PC-9 (cell line): ENCODE measurements at regions not wholly inside any gene's neighbourhood (a gene's known extent, or its start where the extent isn't known, plus 50 kb on each side); places are given as distances from the start of the nearest gene placed in this dataset.

ENCODE experiments used
- BruUV-seq: library from RNA; stranded (reverse); fragments of 400-500 nt; replicated peaks from 2 replicates; lab custom pipeline; 2021; lab: Mats Ljungman, UMichigan
- CTCF ChIA-PET: fragments of 300-600 bp; sonication (Branson Sonifier 250); formaldehyde crosslinking; loops from one replicate; lab custom pipeline; 2022; ENCODE audit warnings: antibody characterized with exemption; lab: Charles Lee
- POLR2A ChIA-PET: fragments of 300-600 bp; sonication (Branson Sonifier 250); formaldehyde crosslinking; loops from one replicate; lab custom pipeline; 2022; ENCODE audit warnings: antibody characterized with exemption; ENCODE audit not compliant: unreplicated experiment; lab: Charles Lee
- DNase-seq, 2 experiments: peaks; one replicate each; pipeline versions ENCODE4 v3.0.0 to v3.0.0-alpha.2; 2015 to 2022; ENCODE audit warnings: mixed read lengths in 1 of 2
- H2AFZ ChIP-seq: fragments of 200-600 bp; sonication (generic); 2 replicates; pipeline ENCODE4 v1.8.1; 2017; ENCODE audit warnings: antibody characterized with exemption
- H3F3A ChIP-seq: fragments of 200-600 bp; sonication (generic); 2 replicates; pipeline ENCODE4 v1.8.1; 2017; ENCODE audit warnings: antibody characterized with exemption, mild to moderate bottlenecking, low read depth; ENCODE audit not compliant: insufficient read depth
- H3K27ac ChIP-seq: fragments of 200-600 bp; sonication (generic); 2 replicates; pipeline ENCODE4 v1.6.1; 2016; ENCODE audit warnings: mixed run types
- H3K27me3 ChIP-seq: fragments of 200-600 bp; sonication (generic); 2 replicates; pipeline ENCODE4 v1.6.1; 2016; ENCODE audit warnings: low read depth, mixed run types; ENCODE audit not compliant: insufficient read depth
- H3K36me3 ChIP-seq: fragments of 200-600 bp; sonication (generic); 2 replicates; pipeline ENCODE4 v1.6.1; 2016; ENCODE audit warnings: low read depth, mixed run types
- H3K4me1 ChIP-seq: fragments of 200-600 bp; sonication (generic); replicated peaks from 2 replicates; pipeline ENCODE4 v1.6.1; 2016; ENCODE audit warnings: mixed run types; ENCODE audit not compliant: insufficient read depth
- H3K4me2 ChIP-seq: fragments of 200-600 bp; sonication (generic); 2 replicates; pipeline ENCODE4 v1.6.1; 2017; ENCODE audit warnings: mixed run types
- H3K4me3 ChIP-seq: fragments of 200-600 bp; sonication (generic); 2 replicates; pipeline ENCODE4 v1.6.1; 2016; ENCODE audit warnings: mixed run types
- H3K79me2 ChIP-seq: fragments of 200-600 bp; sonication (generic); 2 replicates; pipeline ENCODE4 v1.6.1; 2017; ENCODE audit warnings: low read depth, mixed run types
- H3K9me2 ChIP-seq: fragments of 200-600 bp; sonication (generic); 2 replicates; pipeline ENCODE4 v1.8.1; 2017; ENCODE audit warnings: mild to moderate bottlenecking; ENCODE audit not compliant: insufficient read depth
- H3K9me3 ChIP-seq: fragments of 200-600 bp; sonication (generic); 2 replicates; pipeline ENCODE4 v1.8.1; 2016; ENCODE audit warnings: low read depth; ENCODE audit not compliant: insufficient read depth
- H4K20me1 ChIP-seq: fragments of 200-600 bp; sonication (generic); 2 replicates; pipeline ENCODE4 v1.8.1; 2017; ENCODE audit not compliant: insufficient read depth
- CTCF ChIP-seq: fragments of 200-600 bp; sonication (generic); conservative IDR thresholded peaks from 2 replicates; pipeline ENCODE4 v1.6.1; 2017; ENCODE audit warnings: mixed run types, antibody characterized with exemption, mild to moderate bottlenecking, moderate library complexity
- EZH2 ChIP-seq: fragments of 200-600 bp; sonication (generic); IDR thresholded peaks from 2 replicates; pipeline ENCODE4 v1.8.0; 2017; ENCODE audit warnings: antibody characterized with exemption, low read depth
- intact Hi-C: fragments of 100-400 bp; cut with micrococcal nuclease; formaldehyde crosslinking; loops from one replicate; pipeline ENCODE4 v1.10.0; 2022; ENCODE audit not compliant: unreplicated experiment

DNA sequence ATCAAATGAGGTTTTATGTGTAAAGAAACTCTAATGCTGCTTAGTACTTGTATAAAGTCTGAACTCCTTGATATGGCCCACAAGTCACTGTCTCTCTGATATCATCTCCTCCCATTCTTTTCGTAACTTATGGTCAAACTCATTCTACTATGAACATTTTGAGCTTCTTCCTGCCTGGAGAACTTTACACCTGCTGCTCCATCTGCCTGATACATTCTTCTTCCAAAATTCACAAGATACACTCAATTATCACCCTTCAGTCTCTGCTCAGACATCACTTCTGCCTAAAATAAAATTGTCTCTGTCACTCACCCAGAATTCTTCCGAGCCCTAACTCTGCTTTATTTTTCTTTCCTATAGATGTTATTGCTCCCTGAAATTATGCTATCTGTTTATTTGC lies 192.8 kb upstream of the LYPLAL1 start:
- H3K27ac ChIP-seq: no peak overlapping the region
- TF ChIP-seq CTCF (no peak), EZH2 (no peak)
- no peaks in the 10 kb centered on the region for H3K36me3 ChIP-seq
- no peaks in the 10 kb centered on the region for H4K20me1 ChIP-seq
- no peak overlapping the region for H3K4me3 ChIP-seq
- no peaks in the 10 kb centered on the region for H3K27me3 ChIP-seq
- H2AFZ ChIP-seq: 0 out of 2 replicates have a peak overlapping the region, but pooled peaks have one; percentile 17
- POLR2A ChIA-PET: no interaction called here
- no peak overlapping the region for H3K4me2 ChIP-seq
- no TSS peak for BruUV-seq
- no peaks in the 10 kb centered on the region for H3K9me3 ChIP-seq
- no peaks in the 10 kb centered on the region for H3K79me2 ChIP-seq
- intact Hi-C loops: no loop called here
- no peaks in the 10 kb centered on the region for H3K9me2 ChIP-seq
- CTCF ChIA-PET: no interaction called here
- H3F3A ChIP-seq: no peaks in the 10 kb centered on the region
- H3K4me1 ChIP-seq: 0 out of 2 replicates have a peak, but pooled peaks cover 7% of the 10 kb centered on the region
- DNase-seq: no peak

DNA sequence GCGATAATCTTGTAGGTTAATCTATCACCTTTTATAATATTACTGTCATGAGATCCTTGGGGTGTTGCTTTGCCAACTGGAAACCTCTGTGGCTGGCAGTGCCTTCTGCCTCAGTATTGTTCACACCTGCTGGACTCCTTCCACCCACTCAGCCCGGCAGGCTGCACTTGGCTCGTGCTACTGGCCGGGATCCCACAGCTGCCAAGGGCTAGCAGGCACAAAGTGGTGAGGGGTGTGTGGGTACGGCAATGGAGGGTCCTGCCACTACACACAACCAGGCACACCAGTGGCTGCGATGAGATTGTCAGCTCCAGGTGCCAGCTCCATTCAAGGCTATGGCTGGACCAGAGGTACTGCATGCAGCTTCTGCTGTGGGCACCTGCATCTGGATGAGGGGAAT lies 191.2 kb upstream of the LYPLAL1 start:
- H3K9me2 ChIP-seq: no peaks in the 10 kb centered on the region
- ChIA-PET CTCF (no interaction called here), POLR2A (no interaction called here)
- no TSS peak for BruUV-seq
- no peak overlapping the region for H2AFZ ChIP-seq
- no peaks in the 10 kb centered on the region for H4K20me1 ChIP-seq
- H3K4me3 ChIP-seq: no peak overlapping the region
- H3K4me2 ChIP-seq: no peak overlapping the region
- no peak for DNase-seq
- intact Hi-C loops: no loop called here
- H3K36me3 ChIP-seq: no peaks in the 10 kb centered on the region
- no peaks in the 10 kb centered on the region; the same call in 1 of the 2 replicates for H3K9me3 ChIP-seq
- TF ChIP-seq EZH2 (no peak), CTCF (no peak)
- no peaks in the 10 kb centered on the region for H3F3A ChIP-seq
- H3K27me3 ChIP-seq: no peaks in the 10 kb centered on the region
- H3K4me1 ChIP-seq: 0 out of 2 replicates have a peak, but pooled peaks cover 7% of the 10 kb centered on the region
- H3K79me2 ChIP-seq: no peaks in the 10 kb centered on the region
- no peak overlapping the region for H3K27ac ChIP-seq

DNA sequence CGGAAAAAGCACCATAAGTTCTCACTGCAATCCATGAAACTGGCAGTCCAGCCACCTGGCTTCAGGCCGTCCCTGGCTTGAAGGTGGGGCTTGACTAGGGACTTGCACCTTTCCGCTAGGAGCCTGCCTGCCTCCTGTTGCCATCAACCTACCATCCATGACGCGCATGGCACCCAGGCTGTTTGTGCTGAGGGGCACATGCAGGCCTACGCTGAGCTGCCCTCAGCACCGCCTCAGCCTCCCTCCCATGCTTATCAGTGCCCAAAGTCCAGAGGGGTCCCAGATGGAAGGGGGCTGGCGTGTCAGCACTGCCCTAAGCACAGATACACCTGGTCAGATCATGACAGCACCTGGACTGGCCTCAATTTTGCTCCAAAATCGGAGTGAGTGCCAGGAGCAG lies 190.2 kb upstream of the LYPLAL1 start:
- no peaks in the 10 kb centered on the region for H3K27me3 ChIP-seq
- intact Hi-C loops: no loop called here
- H3K4me1 ChIP-seq: 0 out of 2 replicates have a peak, but pooled peaks cover 7% of the 10 kb centered on the region
- no peaks in the 10 kb centered on the region for H3F3A ChIP-seq
- H4K20me1 ChIP-seq: no peaks in the 10 kb centered on the region
- DNase-seq: no peak
- H2AFZ ChIP-seq: no peak overlapping the region
- H3K9me2 ChIP-seq: no peaks in the 10 kb centered on the region
- no TSS peak for BruUV-seq
- no peak overlapping the region for H3K4me3 ChIP-seq
- CTCF ChIA-PET: no interaction called here
- no peaks in the 10 kb centered on the region; the same call in 1 of the 2 replicates for H3K9me3 ChIP-seq
- H3K36me3 ChIP-seq: no peaks in the 10 kb centered on the region
- no peak overlapping the region for H3K27ac ChIP-seq
- TF ChIP-seq EZH2: no peak
- TF ChIP-seq CTCF: no peak
- POLR2A ChIA-PET: no interaction called here
- no peak overlapping the region for H3K4me2 ChIP-seq
- H3K79me2 ChIP-seq: no peaks in the 10 kb centered on the region
